Brain microvascular endothelial cell (primary cell): ENCODE measurements at regions not wholly inside any gene's neighbourhood (a gene's known extent, or its start where the extent isn't known, plus 50 kb on each side); places are given as distances from the start of the nearest gene placed in this dataset.

Experiments
- DNase-seq: peaks from one replicate; pipeline ENCODE4 v3.0.0-alpha.2; 2020
- H3K27ac ChIP-seq: fragments of 250-450 bp; sonication (Bioruptor Pico); 2 replicates; pipeline ENCODE4 v1.5.1; 2020; ENCODE audit warnings: mild to moderate bottlenecking, moderate library complexity
- H3K27me3 ChIP-seq: fragments of 250-450 bp; sonication (Bioruptor Pico); replicated peaks from 2 replicates; pipeline ENCODE4 v1.5.1; 2020; ENCODE audit warnings: mild to moderate bottlenecking
- H3K36me3 ChIP-seq: fragments of 250-450 bp; sonication (Bioruptor Pico); replicated peaks from 2 replicates; pipeline ENCODE4 v1.5.1; 2020; ENCODE audit warnings: mild to moderate bottlenecking
- H3K4me3 ChIP-seq: 2 replicates; pipeline ENCODE4 v1.5.1; 2011; ENCODE audit warnings: low read depth, mild to moderate bottlenecking, control low read depth, low read length, moderate library complexity
- CTCF ChIP-seq: IDR thresholded peaks from 2 replicates; pipeline ENCODE4 v1.5.1; 2011; ENCODE audit warnings: low read depth, mild to moderate bottlenecking, moderate library complexity, low read length, control low read depth, inconsistent platforms; ENCODE audit errors: missing control alignments
- in situ Hi-C: cut with HindIII; loops from 2 replicates; pipeline ENCODE4 v1.10.0; 2017; ENCODE audit warnings: low sequenced_read_pairs, low pct_ligation_motif_present

GRCh38 chr22:48883211-48883960, 944.3 kb downstream of the BRD1 start:
- H3K27me3 ChIP-seq = no peaks in the 10 kb centered on the region
- no peak overlapping the region for H3K27ac ChIP-seq
- in situ Hi-C loops = no loop called here
- DNase-seq = no peak
- H3K36me3 ChIP-seq = no peaks in the 10 kb centered on the region
- no peak overlapping the region for H3K4me3 ChIP-seq
- no peak for TF ChIP-seq CTCF

GRCh38 chr22:48882636-48883200, 945.0 kb downstream of the BRD1 start:
- no peaks in the 10 kb centered on the region for H3K36me3 ChIP-seq
- H3K27me3 ChIP-seq = no peaks in the 10 kb centered on the region
- in situ Hi-C loops = no loop called here
- no peak for TF ChIP-seq CTCF
- DNase-seq = no peak
- no peak overlapping the region for H3K4me3 ChIP-seq
- no peak overlapping the region for H3K27ac ChIP-seq

GRCh38 chr22:48881326-48881980, 946.2 kb downstream of the BRD1 start:
- Histone ChIP-seq H3K27me3 (no peaks in the 10 kb centered on the region), H3K4me3 (no peak overlapping the region), H3K27ac (no peak overlapping the region), H3K36me3 (no peaks in the 10 kb centered on the region)
- DNase-seq = no peak
- TF ChIP-seq CTCF = no peak
- in situ Hi-C loops = no loop called here

- DNase-seq = no peak
- in situ Hi-C loops = no loop called here
Measured at GRCh38 chr22:48880749-48881148, 946.9 kb downstream of the BRD1 start.

GRCh38 chr22:48876951-48877350, 950.7 kb downstream of the BRD1 start:
- in situ Hi-C loops = no loop called here
- no peaks in the 10 kb centered on the region for H3K27me3 ChIP-seq
- no peaks in the 10 kb centered on the region for H3K36me3 ChIP-seq
- no peak for DNase-seq
- no peak for TF ChIP-seq CTCF
- H3K4me3 ChIP-seq = no peak overlapping the region
- H3K27ac ChIP-seq = no peak overlapping the region

More at GRCh38 chr22:48880749-48881148, 946.9 kb downstream of the BRD1 start:
- no peak overlapping the region for H3K4me3 ChIP-seq
- H3K36me3 ChIP-seq = no peaks in the 10 kb centered on the region
- TF ChIP-seq CTCF = no peak
- no peak overlapping the region for H3K27ac ChIP-seq
- no peaks in the 10 kb centered on the region for H3K27me3 ChIP-seq
